ENCODE measurements at regions not wholly inside any gene's neighbourhood (a gene's known extent, or its start where the extent isn't known, plus 50 kb on each side); places are given as distances from the start of the nearest gene placed in this dataset.

DNA sequence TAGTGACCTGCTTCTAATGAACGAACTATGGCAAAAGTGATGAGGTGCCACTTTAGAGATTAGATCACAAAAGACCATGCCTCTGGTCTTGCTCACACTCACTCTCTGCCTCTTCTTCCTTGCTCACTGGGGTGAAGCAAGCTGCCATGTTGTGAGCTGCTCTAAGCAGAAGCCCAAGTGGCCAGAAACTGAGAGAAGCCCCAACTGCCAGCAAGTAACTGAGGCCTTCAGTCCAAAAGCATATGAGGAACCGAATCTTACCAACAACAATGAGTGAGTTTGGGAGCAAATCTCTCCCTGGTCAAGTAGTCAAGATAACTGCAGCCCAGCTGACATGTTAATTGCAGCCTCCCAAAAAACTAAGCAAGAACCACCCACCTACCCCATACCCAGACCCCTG is 126.0 kb upstream of the ACO1 start:
- TF ChIP-seq, protein P1, sequence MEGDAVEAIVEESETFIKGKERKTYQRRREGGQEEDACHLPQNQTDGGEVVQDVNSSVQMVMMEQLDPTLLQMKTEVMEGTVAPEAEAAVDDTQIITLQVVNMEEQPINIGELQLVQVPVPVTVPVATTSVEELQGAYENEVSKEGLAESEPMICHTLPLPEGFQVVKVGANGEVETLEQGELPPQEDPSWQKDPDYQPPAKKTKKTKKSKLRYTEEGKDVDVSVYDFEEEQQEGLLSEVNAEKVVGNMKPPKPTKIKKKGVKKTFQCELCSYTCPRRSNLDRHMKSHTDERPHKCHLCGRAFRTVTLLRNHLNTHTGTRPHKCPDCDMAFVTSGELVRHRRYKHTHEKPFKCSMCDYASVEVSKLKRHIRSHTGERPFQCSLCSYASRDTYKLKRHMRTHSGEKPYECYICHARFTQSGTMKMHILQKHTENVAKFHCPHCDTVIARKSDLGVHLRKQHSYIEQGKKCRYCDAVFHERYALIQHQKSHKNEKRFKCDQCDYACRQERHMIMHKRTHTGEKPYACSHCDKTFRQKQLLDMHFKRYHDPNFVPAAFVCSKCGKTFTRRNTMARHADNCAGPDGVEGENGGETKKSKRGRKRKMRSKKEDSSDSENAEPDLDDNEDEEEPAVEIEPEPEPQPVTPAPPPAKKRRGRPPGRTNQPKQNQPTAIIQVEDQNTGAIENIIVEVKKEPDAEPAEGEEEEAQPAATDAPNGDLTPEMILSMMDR (IDR thresholded peaks at IDR 0.05; ENCODE audit: insufficient read depth in 1 of 2, low read depth in 1 of 2, low read length in 1 of 2, severe bottlenecking in 1 of 2, unreplicated experiment in 1 of 2), result no peak
- Histone ChIP-seq H3K9me3 (no peaks in the 10 kb centered on the region), H3K27me3 (replicated peaks; ENCODE audit: control insufficient read depth, insufficient read depth, low read length) (no peaks in the 10 kb centered on the region), H3K4me3 (ENCODE audit: low read depth, low read length) (no peak overlapping the region), H3K36me3 (ENCODE audit: control insufficient read depth, insufficient read depth, low read length) (no peaks in the 10 kb centered on the region), H3K4me1 (no peaks in the 10 kb centered on the region)
- H3K36me3 Mint-ChIP-seq (ENCODE audit: insufficient read depth, unreplicated experiment), result no peaks in the 10 kb centered on the region
- H3K4me1 Mint-ChIP-seq (ENCODE audit: low read depth, unreplicated experiment), result no peaks in the 10 kb centered on the region
- BruUV-seq (replicated peaks), result no TSS peak
- no peak overlapping the region for H3K4me3 Mint-ChIP-seq (ENCODE audit: unreplicated experiment)
- intact Hi-C loops (cut with micrococcal nuclease; ENCODE audit: unreplicated experiment), result no loop called here
- ChIA-PET POLR2A (no interaction called here), CTCF (no interaction called here)
- DNase-seq, result no peak
- peaks cover 4% of the 10 kb centered on the region for H3K27me3 Mint-ChIP-seq (ENCODE audit: insufficient read depth, unreplicated experiment)
- H3K9me3 Mint-ChIP-seq (ENCODE audit: unreplicated experiment), result no peaks in the 10 kb centered on the region
- no peak overlapping the region for H3K27ac Mint-ChIP-seq (ENCODE audit: unreplicated experiment)

DNA sequence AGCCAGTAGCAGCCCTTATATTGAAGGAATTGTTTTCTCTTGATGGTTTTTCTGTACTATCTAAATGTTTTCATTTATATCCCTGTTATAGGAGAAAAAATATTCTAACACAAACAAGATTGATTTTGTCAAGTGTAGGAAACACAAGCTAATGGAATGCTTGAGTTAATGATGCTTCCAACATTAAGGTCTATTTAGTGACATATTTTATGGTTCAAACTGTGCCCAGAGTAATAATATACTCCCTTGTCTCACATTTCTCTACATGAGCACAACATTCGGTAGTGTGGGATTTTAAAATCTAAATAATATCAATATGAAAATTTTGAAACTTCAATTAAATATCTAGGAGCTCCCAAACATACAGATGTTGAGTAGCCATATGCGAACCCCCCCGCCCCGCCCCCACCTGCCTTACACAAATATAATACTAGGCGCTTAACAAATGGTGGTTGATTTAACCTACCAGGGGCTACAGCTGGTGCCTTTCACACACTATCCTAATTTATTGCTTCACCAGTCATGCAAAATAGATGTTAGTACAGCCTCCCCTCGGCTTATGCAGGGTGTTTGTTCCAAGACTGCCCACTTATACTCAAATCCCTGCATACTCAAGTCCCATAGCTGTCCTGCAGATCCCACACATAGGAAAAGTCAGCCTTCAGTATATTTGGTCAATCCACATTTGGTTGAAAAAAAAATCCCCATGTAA is 124.1 kb upstream of the ACO1 start:
- BruUV-seq (replicated peaks), result no TSS peak
- Mint-ChIP-seq H3K27ac (ENCODE audit: unreplicated experiment) (no peak overlapping the region), H3K4me1 (ENCODE audit: low read depth, unreplicated experiment) (no peaks in the 10 kb centered on the region), H3K27me3 (ENCODE audit: insufficient read depth, unreplicated experiment) (peaks cover 6% of the 10 kb centered on the region), H3K4me3 (ENCODE audit: unreplicated experiment) (no peak overlapping the region), H3K36me3 (ENCODE audit: insufficient read depth, unreplicated experiment) (no peaks in the 10 kb centered on the region), H3K9me3 (ENCODE audit: unreplicated experiment) (no peaks in the 10 kb centered on the region)
- intact Hi-C loops (cut with micrococcal nuclease; ENCODE audit: unreplicated experiment), result loop anchor here (5.0 kb wide), 1 partner anchor 92 kb away; no protein-coding TSS in a partner anchor
- POLR2A ChIA-PET, result no interaction called here
- TF ChIP-seq, protein P1 (IDR thresholded peaks at IDR 0.05; ENCODE audit: insufficient read depth in 1 of 2, low read depth in 1 of 2, low read length in 1 of 2, severe bottlenecking in 1 of 2, unreplicated experiment in 1 of 2), result no peak
- no peaks in the 10 kb centered on the region for H3K27me3 ChIP-seq (replicated peaks; ENCODE audit: control insufficient read depth, insufficient read depth, low read length)
- H3K9me3 ChIP-seq, result no peaks in the 10 kb centered on the region
- CTCF ChIA-PET, result no interaction called here
- no peaks in the 10 kb centered on the region for H3K36me3 ChIP-seq (ENCODE audit: control insufficient read depth, insufficient read depth, low read length)
- H3K4me1 ChIP-seq, result no peaks in the 10 kb centered on the region
- no peak overlapping the region for H3K4me3 ChIP-seq (ENCODE audit: low read depth, low read length)
- DNase-seq, result no peak

DNA sequence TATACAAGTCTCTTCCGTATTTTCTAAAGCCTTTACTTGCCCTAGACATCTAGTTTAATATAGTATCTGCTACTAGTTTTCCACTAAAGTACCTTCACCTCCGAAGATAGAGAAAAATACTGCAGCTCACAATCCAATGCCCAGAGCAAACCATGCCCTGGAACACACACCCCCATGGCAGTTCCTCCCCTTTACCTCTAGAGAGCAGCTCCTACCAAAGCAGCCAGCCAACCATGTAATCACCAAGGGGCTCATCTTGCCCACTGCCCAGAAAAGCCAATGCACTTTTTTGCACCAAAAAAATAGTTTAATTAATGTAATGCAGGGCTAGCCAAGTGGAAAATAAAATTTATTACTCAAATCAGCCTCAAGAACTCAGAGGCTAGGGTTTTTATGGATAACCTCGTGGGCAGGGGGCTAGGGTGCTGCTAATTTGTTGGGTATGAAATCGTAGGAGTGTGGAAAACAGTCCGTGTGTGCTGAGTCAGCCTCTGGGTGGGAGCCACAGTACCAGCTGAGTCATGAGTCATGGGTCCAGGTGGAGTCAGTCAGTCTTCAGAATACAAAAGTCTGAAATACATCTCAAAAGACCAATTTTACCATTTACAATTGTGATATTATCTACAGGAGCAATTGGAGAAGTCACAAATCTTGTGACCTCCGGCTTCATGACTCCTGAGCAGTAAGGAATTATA is 120.1 kb upstream of the ACO1 start:
- peaks cover 7% of the 10 kb centered on the region for H3K27me3 Mint-ChIP-seq (ENCODE audit: insufficient read depth, unreplicated experiment)
- Histone ChIP-seq H3K27me3 (replicated peaks; ENCODE audit: control insufficient read depth, insufficient read depth, low read length) (no peaks in the 10 kb centered on the region), H3K4me3 (ENCODE audit: low read depth, low read length) (no peak overlapping the region), H3K4me1 (no peaks in the 10 kb centered on the region), H3K36me3 (ENCODE audit: control insufficient read depth, insufficient read depth, low read length) (no peaks in the 10 kb centered on the region), H3K9me3 (no peaks in the 10 kb centered on the region)
- no peak for DNase-seq
- TF ChIP-seq, protein P1 (IDR thresholded peaks at IDR 0.05; ENCODE audit: insufficient read depth in 1 of 2, low read depth in 1 of 2, low read length in 1 of 2, severe bottlenecking in 1 of 2, unreplicated experiment in 1 of 2), result no peak
- CTCF ChIA-PET, result interaction anchor here (0.7 kb wide), 1 partner anchor 100 kb away, joined by 3 read pairs; no protein-coding TSS in a partner anchor
- POLR2A ChIA-PET, result no interaction called here
- no peak overlapping the region for H3K4me3 Mint-ChIP-seq (ENCODE audit: unreplicated experiment)
- H3K27ac Mint-ChIP-seq (ENCODE audit: unreplicated experiment), result no peak overlapping the region
- no peaks in the 10 kb centered on the region for H3K9me3 Mint-ChIP-seq (ENCODE audit: unreplicated experiment)
- BruUV-seq (replicated peaks), result no TSS peak
- no peaks in the 10 kb centered on the region for H3K36me3 Mint-ChIP-seq (ENCODE audit: insufficient read depth, unreplicated experiment)
- H3K4me1 Mint-ChIP-seq (ENCODE audit: low read depth, unreplicated experiment), result no peaks in the 10 kb centered on the region
- intact Hi-C loops (cut with micrococcal nuclease; ENCODE audit: unreplicated experiment), result loop anchor here (5.0 kb wide), 1 partner anchor 88 kb away; no protein-coding TSS in a partner anchor
